C4-2B (cell line): ENCODE measurements at regions not wholly inside any gene's neighbourhood (a gene's known extent, or its start where the extent isn't known, plus 50 kb on each side); places are given as distances from the start of the nearest gene placed in this dataset.

ENCODE experiments used
- H3K27ac ChIP-seq: fragments of 450-650 bp; 2 replicates; pipeline ENCODE4 v1.5.1; 2017
- CTCF ChIP-seq: fragments of 450-650 bp; conservative IDR thresholded peaks from 2 replicates; pipeline ENCODE4 v1.5.1; 2017; ENCODE audit warnings: mild to moderate bottlenecking
- ZFX ChIP-seq: fragments of 450-650 bp; IDR thresholded peaks from 2 replicates; pipeline ENCODE4 v1.6.1; 2017

DNA sequence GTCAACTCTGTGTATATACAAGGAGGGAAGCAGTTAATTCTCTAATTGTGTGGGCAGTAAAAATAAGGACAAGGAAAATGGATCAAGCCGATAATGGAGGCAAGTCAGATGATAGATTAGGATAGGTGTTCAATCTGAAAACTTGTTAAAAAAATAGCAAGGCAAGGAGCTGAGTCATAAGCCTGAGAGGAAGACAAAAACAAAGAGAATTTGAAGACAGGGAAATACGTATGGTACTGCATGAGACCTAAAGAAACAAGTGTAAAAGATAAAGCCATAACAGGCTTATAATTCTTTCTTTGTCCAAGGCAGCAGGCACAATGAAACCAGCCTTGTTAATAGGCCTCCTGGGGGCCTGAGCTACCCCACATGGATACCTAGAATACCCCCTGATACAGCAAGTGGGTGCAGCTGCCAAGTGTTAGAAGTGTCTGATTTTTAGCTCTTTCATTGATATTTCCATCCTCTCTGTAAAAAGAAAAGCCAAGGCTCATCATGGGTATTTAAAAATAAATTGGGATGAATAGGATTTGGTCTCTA lies 1570.6 kb upstream of the LRRTM3 start:
- no peak for TF ChIP-seq CTCF
- TF ChIP-seq ZFX, result no peak

DNA sequence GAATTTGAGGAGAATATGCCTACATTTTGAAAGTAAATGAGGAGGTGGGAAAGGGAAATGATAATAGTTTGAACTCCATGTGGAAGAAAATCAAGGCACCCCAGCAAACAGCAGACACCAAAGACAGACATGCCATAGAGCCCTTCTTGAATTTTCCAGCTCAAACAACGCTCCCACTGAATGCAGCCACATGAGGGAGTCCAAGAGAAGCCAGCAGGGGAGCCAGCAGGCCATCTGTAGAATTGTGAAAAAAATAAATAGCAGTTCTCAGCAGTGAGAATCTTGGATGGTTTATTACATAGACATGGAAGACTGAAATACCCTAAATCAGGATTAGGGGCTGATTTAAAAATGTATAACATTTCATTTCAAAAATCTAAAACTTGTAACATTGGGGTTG lies 1567.3 kb upstream of the LRRTM3 start:
- TF ChIP-seq CTCF, result peak; percentile 64
- no peak for TF ChIP-seq ZFX

More for the DNA sequence above, 1570.6 kb upstream of the LRRTM3 start:
- no peak overlapping the region for H3K27ac ChIP-seq

GRCh38 chr10:65360497-65360896 lies 1565.3 kb upstream of the LRRTM3 start:
- no peak overlapping the region for H3K27ac ChIP-seq

More for the DNA sequence above, 1567.3 kb upstream of the LRRTM3 start:
- H3K27ac ChIP-seq, result no peak overlapping the region

GRCh38 chr10:65365878-65366277 lies 1560.0 kb upstream of the LRRTM3 start:
- TF ChIP-seq CTCF (no peak), ZFX (no peak)
- H3K27ac ChIP-seq, result no peak overlapping the region

More at GRCh38 chr10:65360497-65360896, 1565.3 kb upstream of the LRRTM3 start:
- TF ChIP-seq CTCF (no peak), ZFX (no peak)

DNA sequence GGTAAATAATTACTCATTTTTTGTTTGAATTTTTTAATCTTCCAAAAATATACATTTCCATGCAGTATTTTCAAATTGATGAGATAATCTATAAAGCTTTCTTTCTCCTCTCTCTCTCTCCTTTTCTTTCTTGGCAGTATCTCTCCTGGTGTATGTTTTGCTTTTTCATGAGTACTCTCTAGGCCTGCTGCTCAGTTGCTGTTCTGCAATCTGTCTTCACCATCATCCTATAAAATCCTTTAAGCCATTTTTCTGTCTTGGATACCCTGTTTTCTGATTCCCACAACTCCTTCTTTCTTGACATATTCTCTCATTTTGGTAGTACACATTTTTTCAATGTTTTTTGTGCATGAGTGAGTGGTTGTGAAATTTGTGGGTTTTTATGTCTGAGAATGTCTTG lies 1558.1 kb upstream of the LRRTM3 start:
- H3K27ac ChIP-seq, result no peak overlapping the region
- no peak for TF ChIP-seq ZFX

DNA sequence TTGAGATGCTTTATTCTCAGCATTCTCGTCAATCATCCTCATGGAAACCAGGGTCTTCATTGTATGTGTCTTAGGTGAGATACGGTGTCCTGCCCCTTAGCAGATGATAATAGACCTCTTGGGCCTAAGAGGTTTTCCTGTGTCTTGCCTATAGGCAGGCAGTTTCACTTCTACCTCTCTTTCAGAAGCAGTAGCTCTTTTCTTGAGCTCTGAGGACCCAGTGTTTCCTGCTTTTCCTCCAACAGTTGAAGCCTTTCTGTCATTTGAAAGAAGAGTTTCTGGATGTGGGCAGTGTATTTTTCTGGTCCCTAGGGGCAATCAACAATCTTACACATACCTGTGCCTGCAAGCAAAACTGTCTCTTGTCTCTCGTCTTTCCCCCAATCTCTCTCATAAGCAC lies 1550.3 kb upstream of the LRRTM3 start:
- no peak for TF ChIP-seq ZFX
- no peak for TF ChIP-seq CTCF
- H3K27ac ChIP-seq, result no peak overlapping the region

DNA sequence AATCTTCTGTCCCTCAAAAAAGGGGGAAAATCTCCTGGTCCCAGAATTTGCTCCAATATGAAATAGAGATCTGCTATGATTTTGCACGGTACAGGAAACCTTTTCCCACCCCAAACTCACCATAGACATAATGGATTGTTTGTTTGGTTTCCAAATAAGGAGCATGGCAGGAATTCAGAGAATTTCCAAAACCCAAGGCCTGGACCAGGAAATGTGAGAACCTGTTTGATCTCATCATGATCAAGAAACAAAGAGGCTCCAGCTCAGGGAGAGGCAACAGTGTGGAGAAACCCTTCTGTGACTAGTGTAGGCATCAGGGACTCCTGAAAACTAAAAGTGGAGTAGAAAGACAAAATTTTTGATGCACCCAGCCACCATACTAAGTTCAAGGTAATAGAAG lies 1548.1 kb upstream of the LRRTM3 start:
- H3K27ac ChIP-seq, result no peak overlapping the region
- TF ChIP-seq ZFX (no peak), CTCF (no peak)

DNA sequence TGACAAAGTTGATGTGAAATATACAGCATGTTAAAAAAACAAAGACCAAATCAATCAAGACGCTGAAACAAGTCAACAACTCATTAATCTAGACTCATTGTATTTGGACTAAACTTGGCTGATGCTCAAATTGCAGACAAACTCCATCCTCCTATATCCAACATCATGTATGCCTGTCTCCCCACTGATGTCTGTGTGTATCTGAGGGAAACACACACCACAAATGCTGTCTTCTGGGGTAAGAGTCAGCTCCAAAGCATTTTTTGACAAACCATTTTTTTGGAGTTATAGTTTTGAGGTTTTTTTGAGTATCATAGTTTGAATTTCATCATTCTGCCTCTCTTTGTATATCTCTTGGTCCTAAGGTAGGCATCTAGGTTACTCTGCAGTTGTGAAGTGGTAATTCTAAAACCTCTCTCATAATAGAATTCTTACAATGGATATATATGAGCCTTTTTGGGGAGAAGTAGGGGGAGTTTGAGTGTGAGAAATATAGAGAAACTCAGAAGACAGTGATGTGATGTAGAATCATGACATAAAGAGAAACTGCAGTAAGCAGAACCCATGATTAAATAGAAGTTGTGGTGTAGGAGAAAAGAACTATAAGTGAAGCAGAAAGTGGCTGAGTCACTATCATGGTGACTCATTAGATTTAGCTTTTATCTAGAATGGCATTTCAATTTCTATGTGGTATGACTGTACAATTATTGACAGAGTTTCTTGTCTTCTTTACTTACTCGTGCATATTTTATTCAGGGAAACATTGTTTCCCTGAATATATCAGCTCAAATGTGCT lies 1531.1 kb upstream of the LRRTM3 start:
- H3K27ac ChIP-seq, result no peak overlapping the region
- TF ChIP-seq CTCF (no peak), ZFX (no peak)
